ENCODE measurements at regions not wholly inside any gene's neighbourhood (a gene's known extent, or its start where the extent isn't known, plus 50 kb on each side); places are given as distances from the start of the nearest gene placed in this dataset.

DNA sequence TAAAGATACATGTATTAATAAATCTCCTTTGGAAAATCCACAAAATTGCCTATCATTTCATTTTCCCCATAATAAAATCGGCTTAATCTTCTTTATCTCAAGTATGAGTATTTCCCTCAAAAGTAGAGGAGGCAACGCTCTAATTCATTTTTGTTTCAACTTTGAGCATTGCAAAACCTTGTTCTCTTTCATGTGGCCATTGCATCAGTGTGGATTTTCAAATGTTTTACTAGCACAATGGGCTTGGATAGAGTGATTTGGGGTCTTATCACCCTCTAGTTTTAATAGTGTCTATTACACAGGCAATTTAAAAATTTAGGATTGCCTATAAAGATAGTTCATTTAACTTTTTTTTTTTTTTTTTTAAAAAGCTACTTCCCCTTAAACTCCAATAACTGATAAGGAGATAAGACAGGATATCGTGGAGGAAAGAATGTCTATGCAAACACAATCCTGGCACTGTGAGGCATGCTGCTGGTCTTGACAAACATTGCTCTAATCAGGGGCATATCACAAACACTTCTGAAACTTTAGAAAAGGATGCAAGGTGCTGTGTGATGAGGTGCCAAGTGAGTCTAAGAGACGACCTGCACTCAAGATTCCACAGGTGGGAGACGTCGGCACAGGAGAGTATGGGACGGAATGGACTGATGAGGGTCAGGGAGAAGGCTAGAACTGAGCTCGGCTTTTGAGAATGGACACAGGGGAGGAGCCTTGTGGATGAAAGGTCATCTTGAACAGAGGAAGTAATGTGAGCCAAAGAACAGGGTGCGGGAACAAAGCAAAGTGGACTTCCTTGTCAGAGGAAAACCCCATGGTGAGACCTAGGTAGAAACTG lies 199.7 kb downstream of the IRS2 start:
- Mint-ChIP-seq H3K4me3 (no peak overlapping the region), H3K27me3 (peaks cover 3% of the 10 kb centered on the region), H3K27ac (no peak overlapping the region), H3K9me3 (no peaks in the 10 kb centered on the region), H3K36me3 (ENCODE audit: low read depth) (no peaks in the 10 kb centered on the region), H3K4me1 (ENCODE audit: low read depth) (no peaks in the 10 kb centered on the region)
- ChIA-PET POLR2A (no interaction called here), CTCF (no interaction called here)
- Histone ChIP-seq H3K4me3 (ENCODE audit: low read length) (no peak overlapping the region), H3K9me3 (ENCODE audit: control insufficient read depth in 1 of 2, insufficient read depth in 1 of 2, low read length in 2 of 2) (no peaks in the 10 kb centered on the region), H3K27ac (ENCODE audit: low read depth in 1 of 2, low read length in 2 of 2) (no peak overlapping the region), H3K27me3 (ENCODE audit: control insufficient read depth in 1 of 2, insufficient read depth in 2 of 2, low read length in 2 of 2) (peaks cover 0 to 3% of the 10 kb centered on the region in 2 experiments), H3K36me3 (ENCODE audit: insufficient read depth, low read length) (no peaks in the 10 kb centered on the region), H3K4me1 (ENCODE audit: insufficient read depth, low read length) (no peaks in the 10 kb centered on the region)
- intact Hi-C loops (cut with DNase I, micrococcal nuclease) = no loop called here
- TF ChIP-seq, protein P1, sequence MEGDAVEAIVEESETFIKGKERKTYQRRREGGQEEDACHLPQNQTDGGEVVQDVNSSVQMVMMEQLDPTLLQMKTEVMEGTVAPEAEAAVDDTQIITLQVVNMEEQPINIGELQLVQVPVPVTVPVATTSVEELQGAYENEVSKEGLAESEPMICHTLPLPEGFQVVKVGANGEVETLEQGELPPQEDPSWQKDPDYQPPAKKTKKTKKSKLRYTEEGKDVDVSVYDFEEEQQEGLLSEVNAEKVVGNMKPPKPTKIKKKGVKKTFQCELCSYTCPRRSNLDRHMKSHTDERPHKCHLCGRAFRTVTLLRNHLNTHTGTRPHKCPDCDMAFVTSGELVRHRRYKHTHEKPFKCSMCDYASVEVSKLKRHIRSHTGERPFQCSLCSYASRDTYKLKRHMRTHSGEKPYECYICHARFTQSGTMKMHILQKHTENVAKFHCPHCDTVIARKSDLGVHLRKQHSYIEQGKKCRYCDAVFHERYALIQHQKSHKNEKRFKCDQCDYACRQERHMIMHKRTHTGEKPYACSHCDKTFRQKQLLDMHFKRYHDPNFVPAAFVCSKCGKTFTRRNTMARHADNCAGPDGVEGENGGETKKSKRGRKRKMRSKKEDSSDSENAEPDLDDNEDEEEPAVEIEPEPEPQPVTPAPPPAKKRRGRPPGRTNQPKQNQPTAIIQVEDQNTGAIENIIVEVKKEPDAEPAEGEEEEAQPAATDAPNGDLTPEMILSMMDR (IDR thresholded peaks at IDR 0.05) = no peak
- no peak for DNase-seq
- ATAC-seq (ENCODE audit: poor library complexity) = no peak

GRCh38 chr13:109584844-109585361 lies 201.5 kb downstream of the IRS2 start:
- no peaks in the 10 kb centered on the region for H3K9me3 Mint-ChIP-seq
- no peaks in the 10 kb centered on the region for H3K4me1 Mint-ChIP-seq (ENCODE audit: low read depth)
- ChIA-PET CTCF (no interaction called here), POLR2A (no interaction called here)
- no peaks in the 10 kb centered on the region for H3K36me3 Mint-ChIP-seq (ENCODE audit: low read depth)
- TF ChIP-seq, protein P1 (IDR thresholded peaks at IDR 0.05) = no peak
- intact Hi-C loops (cut with DNase I, micrococcal nuclease) = no loop called here
- Histone ChIP-seq H3K27me3 (ENCODE audit: control insufficient read depth in 1 of 2, insufficient read depth in 2 of 2, low read length in 2 of 2) (peaks cover 0 to 3% of the 10 kb centered on the region in 2 experiments), H3K36me3 (ENCODE audit: insufficient read depth, low read length) (no peaks in the 10 kb centered on the region), H3K4me1 (ENCODE audit: insufficient read depth, low read length) (no peaks in the 10 kb centered on the region), H3K4me3 (ENCODE audit: low read length) (no peak overlapping the region), H3K9me3 (ENCODE audit: control insufficient read depth in 1 of 2, insufficient read depth in 1 of 2, low read length in 2 of 2) (no peaks in the 10 kb centered on the region), H3K27ac (ENCODE audit: low read depth in 1 of 2, low read length in 2 of 2) (no peak overlapping the region)
- peaks cover 3% of the 10 kb centered on the region for H3K27me3 Mint-ChIP-seq
- H3K4me3 Mint-ChIP-seq = no peak overlapping the region
- ATAC-seq (ENCODE audit: poor library complexity) (no peak), DNase-seq (no peak)
- no peak overlapping the region for H3K27ac Mint-ChIP-seq

- intact Hi-C loops (cut with DNase I, micrococcal nuclease) = no loop called here
- no peak for ATAC-seq (ENCODE audit: poor library complexity)
Observed at GRCh38 chr13:109577191-109577700, 209.1 kb downstream of the IRS2 start.

More at GRCh38 chr13:109577191-109577700, 209.1 kb downstream of the IRS2 start:
- Histone ChIP-seq H3K27me3 (ENCODE audit: control insufficient read depth in 1 of 2, insufficient read depth in 2 of 2, low read length in 2 of 2) (no peaks in the 10 kb centered on the region), H3K4me3 (ENCODE audit: low read length) (no peak overlapping the region), H3K27ac (ENCODE audit: low read depth in 1 of 2, low read length in 2 of 2) (no peak overlapping the region), H3K4me1 (ENCODE audit: insufficient read depth, low read length) (no peaks in the 10 kb centered on the region), H3K9me3 (ENCODE audit: control insufficient read depth in 1 of 2, insufficient read depth in 1 of 2, low read length in 2 of 2) (no peaks in the 10 kb centered on the region), H3K36me3 (ENCODE audit: insufficient read depth, low read length) (no peaks in the 10 kb centered on the region)
- Mint-ChIP-seq H3K9me3 (no peaks in the 10 kb centered on the region), H3K27ac (no peak overlapping the region), H3K4me3 (no peak overlapping the region), H3K27me3 (no peaks in the 10 kb centered on the region), H3K36me3 (ENCODE audit: low read depth) (no peaks in the 10 kb centered on the region), H3K4me1 (ENCODE audit: low read depth) (no peaks in the 10 kb centered on the region)
- POLR2A ChIA-PET = no interaction called here
- TF ChIP-seq, protein P1 (IDR thresholded peaks at IDR 0.05) = no peak
- CTCF ChIA-PET = no interaction called here
- DNase-seq = no peak

All from CD4-positive, alpha-beta T cell (primary cell).